Astrocyte (in vitro differentiated cells and primary cell): ENCODE measurements at regions not wholly inside any gene's neighbourhood (a gene's known extent, or its start where the extent isn't known, plus 50 kb on each side); places are given as distances from the start of the nearest gene placed in this dataset.

Experiments
- EZH2 ChIP-seq: IDR thresholded peaks from 2 replicates; pipeline ENCODE4 v1.6.1; 2012; ENCODE audit warnings: mild to moderate bottlenecking, low read length, inconsistent platforms; ENCODE audit not compliant: insufficient read depth
- TF ChIP-seq, protein P1 (sequence below): IDR thresholded peaks from 2 replicates; pipeline ENCODE4 v1.5.1; 2011; ENCODE audit warnings: low read depth, mild to moderate bottlenecking, inconsistent platforms, low read length, moderate library complexity; ENCODE audit not compliant: insufficient read depth

- TF ChIP-seq, protein P1, sequence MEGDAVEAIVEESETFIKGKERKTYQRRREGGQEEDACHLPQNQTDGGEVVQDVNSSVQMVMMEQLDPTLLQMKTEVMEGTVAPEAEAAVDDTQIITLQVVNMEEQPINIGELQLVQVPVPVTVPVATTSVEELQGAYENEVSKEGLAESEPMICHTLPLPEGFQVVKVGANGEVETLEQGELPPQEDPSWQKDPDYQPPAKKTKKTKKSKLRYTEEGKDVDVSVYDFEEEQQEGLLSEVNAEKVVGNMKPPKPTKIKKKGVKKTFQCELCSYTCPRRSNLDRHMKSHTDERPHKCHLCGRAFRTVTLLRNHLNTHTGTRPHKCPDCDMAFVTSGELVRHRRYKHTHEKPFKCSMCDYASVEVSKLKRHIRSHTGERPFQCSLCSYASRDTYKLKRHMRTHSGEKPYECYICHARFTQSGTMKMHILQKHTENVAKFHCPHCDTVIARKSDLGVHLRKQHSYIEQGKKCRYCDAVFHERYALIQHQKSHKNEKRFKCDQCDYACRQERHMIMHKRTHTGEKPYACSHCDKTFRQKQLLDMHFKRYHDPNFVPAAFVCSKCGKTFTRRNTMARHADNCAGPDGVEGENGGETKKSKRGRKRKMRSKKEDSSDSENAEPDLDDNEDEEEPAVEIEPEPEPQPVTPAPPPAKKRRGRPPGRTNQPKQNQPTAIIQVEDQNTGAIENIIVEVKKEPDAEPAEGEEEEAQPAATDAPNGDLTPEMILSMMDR, result no peak
- no peak for TF ChIP-seq EZH2
Measured at GRCh38 chr10:88028072-88028471, 164.6 kb downstream of the PTEN start.
